Activated CD4-positive, CD25-positive, alpha-beta regulatory T cell treated with anti-CD3 and anti-CD28 coated beads, Interleukin-2, amount 50 U/mL, for 24 hours (primary cell): ENCODE measurements at regions not wholly inside any gene's neighbourhood (a gene's known extent, or its start where the extent isn't known, plus 50 kb on each side); places are given as distances from the start of the nearest gene placed in this dataset.
"Not testable (repeated sequence)": the region's sequence is repeated elsewhere in the genome, so short reads cannot be mapped to it uniquely, and the experiment has no call there.

Source experiments
- ATAC-seq, 2 donors: fragments of 150-1000 bp; cut with Tn5 transposase; one replicate each; pipeline ENCODE4 v1.10.0; 2021; ENCODE audit warnings: mild to moderate bottlenecking in 1 of 2, moderate library complexity in 1 of 2

DNA sequence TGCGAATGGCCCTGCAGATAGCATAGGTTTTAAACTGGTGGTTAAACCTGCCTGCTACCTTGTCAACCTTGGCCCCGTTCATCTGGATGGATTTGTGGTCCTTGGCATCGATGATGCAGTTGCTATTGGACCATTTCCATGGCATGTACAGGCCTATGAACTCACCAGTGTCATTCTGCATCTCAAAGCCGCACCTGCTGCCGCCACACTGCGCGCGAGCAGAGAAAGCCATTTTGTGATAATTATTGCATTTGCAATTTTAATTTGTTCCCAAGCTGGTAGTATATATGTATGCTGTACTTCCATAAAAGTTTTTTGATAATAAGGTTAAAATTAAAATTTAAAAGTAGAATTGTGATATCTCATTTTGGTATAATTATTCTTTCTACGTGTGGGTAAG, 94.8 kb upstream of the UXS1 start:
- no peak for ATAC-seq

- ATAC-seq: no peak
Measured at GRCh38 chr2:106285237-106285829, 91.2 kb upstream of the UXS1 start.

- no peak for ATAC-seq
Measured at GRCh38 chr2:106284691-106285202, 90.6 kb upstream of the UXS1 start.

GRCh38 chr2:106284255-106284654, 90.2 kb upstream of the UXS1 start:
- ATAC-seq: no peak

DNA sequence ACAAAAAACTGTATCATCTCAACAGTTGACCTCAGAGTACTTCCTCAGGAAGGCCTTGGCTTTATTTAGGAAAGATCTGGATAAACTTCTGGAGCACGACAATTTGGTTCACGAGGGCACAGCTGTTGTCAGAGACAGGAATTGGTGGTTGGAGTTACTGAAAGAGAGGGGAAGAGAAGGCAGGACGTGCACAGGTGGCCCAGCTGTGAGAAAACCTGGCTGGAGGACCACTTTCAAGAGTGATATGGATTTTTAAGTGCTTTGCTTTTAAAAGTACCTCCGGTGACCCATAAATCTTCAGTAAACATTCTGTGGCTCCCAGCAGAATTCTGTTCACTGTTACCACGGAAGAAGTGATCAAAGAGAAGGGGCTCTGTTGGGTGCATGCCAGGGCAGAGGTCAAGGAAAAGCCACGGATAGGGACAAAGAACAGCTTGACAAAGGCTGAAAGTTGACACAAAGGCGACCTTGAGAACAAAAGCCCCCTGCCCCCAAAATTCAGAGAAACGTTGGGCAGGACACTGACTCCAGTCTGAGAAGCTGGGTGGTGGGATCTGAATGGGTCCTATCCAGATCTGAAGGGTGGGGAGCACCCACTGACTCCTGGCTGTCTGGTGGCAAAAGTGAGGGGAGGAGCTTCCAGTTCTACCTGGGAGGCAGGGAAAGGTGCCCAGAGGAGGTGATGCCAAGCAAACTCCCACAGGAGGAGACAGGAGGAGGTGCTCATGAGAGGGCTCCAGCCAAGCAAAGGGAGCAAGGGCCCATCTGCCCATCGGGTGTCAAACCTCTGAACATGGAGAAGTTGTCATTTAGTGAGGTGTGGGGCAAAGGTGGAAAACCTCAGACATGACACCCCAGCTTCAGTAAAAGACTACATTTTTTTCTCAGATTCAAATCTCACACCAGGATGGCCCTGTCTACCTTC, 89.4 kb upstream of the UXS1 start:
- ATAC-seq: not testable (repeated sequence)

GRCh38 chr2:106282462-106283170, 88.5 kb upstream of the UXS1 start:
- no peak for ATAC-seq

- not testable (repeated sequence) for ATAC-seq
Measured at GRCh38 chr2:106281907-106282430, 87.9 kb upstream of the UXS1 start.

DNA sequence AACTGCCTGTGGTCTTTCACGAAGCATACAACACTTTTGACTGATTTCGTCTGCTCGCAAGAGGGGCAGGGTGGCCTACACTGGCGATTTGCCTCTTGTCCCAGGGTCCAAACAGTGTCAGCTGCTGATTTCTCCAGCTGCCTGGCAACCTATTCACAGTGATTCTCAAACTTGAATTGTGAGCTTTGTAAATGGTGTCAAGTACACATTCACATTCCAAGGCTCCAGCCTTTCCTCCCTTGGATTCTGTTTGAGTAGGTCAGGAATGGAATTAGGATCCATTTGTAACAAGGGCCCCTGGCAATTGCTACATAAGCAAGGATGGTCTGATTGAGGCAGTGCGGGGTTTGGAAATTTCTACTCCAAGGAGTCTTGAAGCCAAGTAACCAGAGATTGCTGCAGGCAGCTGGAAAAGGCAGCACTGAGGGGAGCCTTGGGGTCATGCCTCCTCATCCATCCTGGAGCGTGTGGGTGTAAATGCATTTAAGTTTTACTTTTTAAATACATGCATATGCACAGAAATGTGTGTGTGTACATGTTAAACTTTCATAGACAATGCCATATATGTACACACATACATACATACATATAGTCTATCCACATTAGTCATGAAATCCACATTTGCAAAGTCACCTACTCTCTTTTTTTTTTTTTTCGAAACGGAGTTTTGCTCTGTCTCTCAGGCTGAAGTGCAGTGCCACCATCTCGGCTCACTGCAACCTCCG, 86.8 kb upstream of the UXS1 start:
- no peak for ATAC-seq

DNA sequence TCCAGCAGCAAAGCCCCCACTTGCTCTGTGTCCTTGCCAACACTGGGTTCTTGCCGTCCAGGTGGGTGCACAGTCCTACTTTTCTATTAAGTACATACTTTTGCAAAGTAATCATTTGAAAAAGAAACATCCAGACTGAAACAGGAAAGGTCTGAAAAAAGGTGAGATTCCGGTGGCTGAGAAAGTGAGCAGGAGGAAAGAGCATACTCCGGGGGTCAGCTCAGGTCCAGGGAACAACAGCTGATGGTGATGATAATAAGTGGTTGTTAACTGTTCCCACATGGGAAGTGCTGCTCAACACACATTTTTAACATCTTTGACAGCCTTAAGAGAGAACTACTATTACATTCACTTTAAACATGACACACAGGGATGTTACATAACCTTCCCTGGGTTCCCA, 86.1 kb upstream of the UXS1 start:
- ATAC-seq: no peak

DNA sequence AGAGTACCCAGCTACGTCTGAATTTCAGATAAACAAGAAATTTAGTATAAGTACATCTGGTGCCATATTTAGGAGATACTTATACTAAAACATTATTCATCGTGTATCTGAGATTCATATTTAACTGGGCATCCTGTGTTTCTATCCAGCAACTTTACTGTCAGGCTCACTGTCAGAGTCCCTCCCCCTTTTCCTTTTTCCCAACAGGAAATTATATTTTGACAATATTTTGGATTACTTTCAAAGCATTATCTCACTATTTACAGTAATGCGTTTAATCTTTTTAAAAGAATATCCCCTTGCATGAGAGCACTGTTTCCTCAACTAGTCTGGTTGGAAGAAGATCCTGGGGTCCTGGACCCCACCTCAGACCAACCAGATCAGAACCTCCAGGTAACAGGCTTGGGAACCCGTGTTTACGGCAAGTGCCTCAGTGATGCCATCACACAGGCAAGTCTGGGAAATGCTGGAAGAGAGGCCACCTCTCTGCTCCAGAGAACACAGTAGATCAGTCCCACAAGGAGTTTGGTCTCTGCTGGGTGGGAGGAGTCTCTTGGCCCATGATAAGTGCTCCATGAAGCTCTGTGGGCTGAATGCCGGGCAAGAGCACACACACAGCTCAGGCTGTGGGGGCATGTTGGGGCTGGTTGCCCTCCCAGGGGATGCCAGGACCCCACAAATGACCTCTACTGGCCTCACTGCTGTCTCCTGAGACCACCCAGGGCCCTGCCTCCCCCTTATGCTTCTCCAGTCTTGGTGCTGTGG, 84.2 kb upstream of the UXS1 start:
- no peak for ATAC-seq

DNA sequence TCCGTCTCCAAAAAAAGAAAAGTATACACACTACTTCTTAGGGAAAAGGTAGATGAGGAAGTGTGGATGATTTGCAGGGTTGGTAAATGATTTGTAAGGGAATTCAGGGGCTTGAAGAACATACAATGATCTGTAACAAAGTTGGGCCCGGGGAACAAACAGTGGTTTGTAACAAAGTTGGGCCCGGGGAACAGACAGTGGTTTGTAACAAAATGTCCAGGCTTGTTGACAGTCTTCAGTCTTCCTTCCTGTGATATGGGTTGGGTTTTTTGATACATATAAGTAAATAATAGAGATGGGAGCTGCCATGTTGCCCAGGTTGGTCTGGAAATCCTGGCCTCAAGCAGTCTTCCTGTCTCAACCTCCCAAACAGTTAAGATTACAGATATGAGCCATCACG, 83.3 kb upstream of the UXS1 start:
- ATAC-seq: no peak

DNA sequence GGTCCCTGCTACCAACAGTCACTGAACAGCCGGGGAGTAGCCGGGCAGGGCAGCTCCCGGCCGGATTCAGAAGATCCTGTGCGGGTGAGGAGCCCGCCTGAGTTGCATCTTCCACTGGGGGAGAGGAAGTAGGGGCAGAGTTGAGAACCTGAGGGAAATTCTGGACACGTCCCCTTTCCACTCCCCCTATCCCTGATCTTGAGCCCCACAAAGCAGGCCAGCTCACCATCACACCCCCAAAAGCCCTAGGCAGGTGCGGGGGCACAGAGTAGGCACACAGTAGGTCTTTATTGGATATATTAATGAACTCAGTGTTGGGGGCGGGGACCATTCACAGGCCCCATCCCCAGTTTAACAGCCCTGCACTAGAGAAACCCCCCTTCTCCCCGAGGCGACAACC, 81.9 kb upstream of the UXS1 start:
- no peak for ATAC-seq

GRCh38 chr2:106274668-106275067, 80.6 kb upstream of the UXS1 start:
- ATAC-seq: no peak

DNA sequence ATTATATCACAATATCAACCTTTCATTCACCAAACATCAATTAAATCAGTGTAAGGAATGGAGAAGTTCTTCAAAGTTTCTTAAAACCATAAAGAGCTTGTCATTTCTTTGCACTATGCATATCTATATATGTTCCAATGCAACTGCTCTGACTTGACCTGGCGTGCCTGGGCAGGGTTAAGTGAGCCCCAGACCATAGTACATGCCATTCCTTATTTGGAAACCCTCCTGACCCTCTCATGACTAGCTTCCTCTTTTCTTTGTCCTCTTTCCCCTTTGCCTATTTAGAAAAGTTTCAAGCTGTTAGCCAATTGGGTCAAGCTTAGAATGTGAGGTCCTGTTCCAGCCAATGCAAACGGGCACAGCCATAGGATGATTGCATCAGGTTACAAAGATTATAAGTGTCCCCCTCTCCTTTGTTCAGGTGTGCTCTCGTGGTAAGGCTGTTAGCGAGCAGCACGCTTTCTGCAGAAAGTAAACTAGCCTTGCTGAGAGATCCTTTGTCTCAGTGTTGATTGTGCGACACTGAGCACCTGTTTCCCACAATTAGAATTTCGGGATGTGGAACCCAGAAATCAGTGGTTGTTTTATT, 78.2 kb upstream of the UXS1 start:
- ATAC-seq: no peak

DNA sequence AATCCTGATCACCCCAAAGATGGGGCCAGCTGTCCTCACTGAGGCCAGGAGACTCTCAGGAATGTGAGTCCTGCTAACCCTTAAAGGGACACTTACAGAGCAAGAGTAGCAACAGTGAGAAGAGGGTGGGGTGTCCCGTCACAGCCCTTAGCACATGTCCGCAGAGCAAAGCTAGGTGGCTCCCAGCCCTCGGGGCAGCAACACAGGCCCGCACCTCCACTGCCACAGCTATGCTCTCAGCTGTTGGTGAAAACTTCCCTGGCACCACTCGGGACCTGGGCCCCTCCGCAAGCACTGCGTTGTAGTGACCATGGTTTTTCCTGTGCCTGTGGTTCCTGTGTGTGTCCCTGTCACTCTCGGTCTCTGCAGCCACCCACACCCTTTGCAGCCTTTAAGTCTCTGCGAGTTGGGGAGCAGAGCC, 76.4 kb upstream of the UXS1 start:
- ATAC-seq: no peak

DNA sequence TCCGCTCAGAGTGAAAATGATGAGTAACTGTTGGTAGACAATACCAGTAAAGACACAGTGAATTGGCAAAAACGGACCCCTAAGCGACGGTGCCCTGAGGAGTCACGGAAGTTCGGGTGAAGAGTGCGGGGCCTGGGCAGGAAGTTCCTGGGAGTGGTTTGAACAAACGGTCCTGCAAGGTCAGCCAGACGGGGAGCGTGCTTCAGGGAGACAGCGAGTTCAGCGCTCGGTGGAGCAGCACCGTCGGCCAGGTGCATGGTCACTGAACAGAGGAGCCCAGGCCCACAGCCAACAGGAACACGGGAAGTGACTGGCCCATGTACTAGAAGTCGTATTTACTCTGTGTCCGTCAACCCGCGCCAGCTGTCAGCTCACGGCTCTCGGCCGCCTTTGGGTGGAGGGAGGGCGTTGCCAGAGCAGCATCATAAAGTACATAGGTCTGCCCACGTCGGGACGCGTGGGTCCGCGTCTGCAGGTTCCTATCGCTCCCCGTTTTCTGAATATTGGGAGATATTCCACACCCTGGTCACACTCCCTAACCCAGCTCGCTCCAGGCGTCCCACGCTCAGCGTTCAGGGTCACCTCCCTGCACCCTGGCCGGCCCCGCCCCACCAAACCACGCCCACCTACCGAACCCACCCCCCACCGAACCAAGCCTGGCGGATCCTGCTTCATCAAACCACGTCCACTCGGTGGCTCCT, 75.6 kb upstream of the UXS1 start:
- peak; percentile 86 to 90 for ATAC-seq

- peak in 1 of 2 donors; percentile 9 for ATAC-seq
Measured at GRCh38 chr2:106267997-106268396, 73.9 kb upstream of the UXS1 start.

DNA sequence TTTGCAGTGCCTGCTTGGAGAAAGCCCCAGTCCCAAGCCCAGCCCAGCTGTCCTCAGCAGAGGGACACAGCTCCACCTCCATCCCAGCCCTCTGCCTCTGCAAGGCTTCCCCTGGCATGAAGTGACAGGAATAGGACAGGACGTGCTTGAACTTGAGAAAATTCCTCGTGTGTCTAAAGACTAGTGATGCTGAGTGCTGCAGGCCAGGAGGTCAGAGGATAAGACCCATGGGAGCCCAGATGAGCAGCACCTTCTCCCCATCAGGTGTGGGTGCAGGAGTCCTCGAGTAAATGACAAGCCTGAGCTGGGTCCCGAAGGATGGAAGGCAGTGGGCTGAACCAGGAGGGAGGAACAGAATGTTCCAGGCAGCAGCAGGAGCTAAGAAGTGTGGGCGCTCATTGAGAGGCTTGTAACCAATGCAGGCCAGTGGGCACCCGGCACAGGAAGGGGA, 67.8 kb upstream of the UXS1 start:
- no peak for ATAC-seq

- ATAC-seq: not testable (repeated sequence)
Measured at GRCh38 chr2:106258859-106259258, 64.8 kb upstream of the UXS1 start.

DNA sequence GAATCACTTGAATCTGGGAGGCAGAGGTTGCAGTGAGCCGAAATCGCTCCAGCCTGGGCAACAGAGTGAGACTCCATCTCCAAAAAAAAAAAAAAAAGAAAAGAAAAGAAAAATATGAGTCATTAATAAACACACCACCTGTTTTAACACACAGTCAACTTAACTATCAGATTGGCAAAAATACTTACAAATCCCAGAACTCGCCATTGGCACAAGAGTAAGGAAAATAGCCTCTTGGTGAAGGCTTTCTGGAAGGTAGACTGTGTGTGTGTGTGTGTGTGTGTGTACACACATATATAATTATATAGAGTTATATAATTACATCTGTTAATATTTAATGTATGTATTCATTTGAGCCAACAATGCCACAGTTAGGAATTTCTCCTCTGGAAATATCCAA, 63.7 kb upstream of the UXS1 start:
- ATAC-seq: no peak

DNA sequence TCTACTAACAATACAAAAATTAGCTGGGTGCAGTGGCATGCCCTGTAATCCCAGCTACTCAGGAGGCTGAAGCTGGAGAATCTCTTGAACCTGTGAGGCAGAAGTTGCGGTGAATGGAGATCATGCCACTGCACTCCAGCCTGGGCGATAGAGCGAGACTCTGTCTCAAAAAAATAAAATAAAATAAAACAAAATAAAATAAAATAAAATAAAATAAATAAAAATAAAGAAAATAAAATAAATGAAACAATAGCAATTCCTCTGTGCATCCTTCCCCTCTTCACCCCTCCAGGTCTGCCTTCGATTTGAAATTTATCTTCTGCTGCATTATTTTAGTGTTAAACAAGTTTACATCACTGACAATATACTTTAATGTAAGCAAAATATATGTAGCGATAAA, 63.0 kb upstream of the UXS1 start:
- ATAC-seq: no peak
